H1 (cell line): ENCODE measurements at regions not wholly inside any gene's neighbourhood (a gene's known extent, or its start where the extent isn't known, plus 50 kb on each side); places are given as distances from the start of the nearest gene placed in this dataset.

Experiments used
- BRCA1 ChIP-seq: IDR thresholded peaks from 2 replicates; pipeline ENCODE4 v1.6.1; 2012; ENCODE audit warnings: low read depth, low read length, improper control_type of control experiment
- CBX8 ChIP-seq: fragments of 300-800, 300-1000 bp; sonication (generic); IDR thresholded peaks from 2 replicates; pipeline ENCODE4 v1.7.1; 2016; ENCODE audit warnings: low read depth, low read length, borderline replicate concordance
- GABPA ChIP-seq: IDR thresholded peaks from 2 replicates; pipeline ENCODE4 v1.6.1; 2011; ENCODE audit warnings: mild to moderate bottlenecking, low read length, moderate library complexity, borderline replicate concordance; ENCODE audit not compliant: insufficient read depth
- JUND ChIP-seq: IDR thresholded peaks from 2 replicates; pipeline ENCODE4 v1.6.1; 2011; ENCODE audit warnings: mild to moderate bottlenecking, improper control_type of control experiment, low read length
- KDM5A ChIP-seq: fragments of 200-600 bp; IDR thresholded peaks from 2 replicates; pipeline ENCODE4 v1.7.1; 2012; ENCODE audit warnings: mild to moderate bottlenecking, low read length, inconsistent platforms, mixed read lengths
- NRF1 ChIP-seq: IDR thresholded peaks from 2 replicates; pipeline ENCODE4 v1.6.1; 2011; ENCODE audit warnings: mild to moderate bottlenecking, low read depth, low read length, improper control_type of control experiment
- PHF8 ChIP-seq: fragments of 200-600 bp; sonication (generic); conservative IDR thresholded peaks from 2 replicates; pipeline ENCODE4 v1.7.1; 2012; ENCODE audit warnings: low read depth, mild to moderate bottlenecking, inconsistent platforms, low read length, moderate library complexity
- POLR2A ChIP-seq, 2 experiments: IDR thresholded peaks; 1 replicate in 1 of 2; 2 replicates in 1 of 2; pipeline ENCODE4 v1.6.1; 2011; ENCODE audit warnings: low read depth in 2 of 2, low read length in 2 of 2, mild to moderate bottlenecking in 2 of 2; ENCODE audit errors: control extremely low read depth in 1 of 2
- POLR2AphosphoS5 ChIP-seq: IDR thresholded peaks from 2 replicates; pipeline ENCODE4 v1.6.1; 2011; ENCODE audit warnings: low read depth, low read length
- RBBP5 ChIP-seq: IDR thresholded peaks from 2 replicates; pipeline ENCODE4 v1.7.1; 2012; ENCODE audit warnings: low read depth, mild to moderate bottlenecking, inconsistent platforms, low read length, moderate library complexity, borderline replicate concordance
- RFX5 ChIP-seq: IDR thresholded peaks from 2 replicates; pipeline ENCODE4 v1.6.1; 2011; ENCODE audit warnings: low read depth, low read length, improper control_type of control experiment, borderline replicate concordance
- SRF ChIP-seq: IDR thresholded peaks from 2 replicates; pipeline ENCODE4 v1.6.1; 2011; ENCODE audit warnings: mild to moderate bottlenecking, low read depth, low read length, moderate library complexity
- TEAD4 ChIP-seq: IDR thresholded peaks from 2 replicates; pipeline ENCODE4 v1.6.1; 2012; ENCODE audit warnings: low read depth, low read length, inconsistent platforms, mixed read lengths
- TF ChIP-seq, protein P1 (sequence below), 3 experiments: IDR thresholded peaks; 1 replicate in 2 of 3; 2 replicates in 1 of 3; pipeline versions ENCODE4 v1.5.1 to v1.6.1; 2011; ENCODE audit warnings: low read length in 3 of 3, mild to moderate bottlenecking in 3 of 3, inconsistent platforms in 2 of 3, low read depth in 1 of 3, moderate library complexity in 1 of 3; ENCODE audit not compliant: insufficient read depth in 1 of 3; ENCODE audit errors: control extremely low read depth in 1 of 3

DNA sequence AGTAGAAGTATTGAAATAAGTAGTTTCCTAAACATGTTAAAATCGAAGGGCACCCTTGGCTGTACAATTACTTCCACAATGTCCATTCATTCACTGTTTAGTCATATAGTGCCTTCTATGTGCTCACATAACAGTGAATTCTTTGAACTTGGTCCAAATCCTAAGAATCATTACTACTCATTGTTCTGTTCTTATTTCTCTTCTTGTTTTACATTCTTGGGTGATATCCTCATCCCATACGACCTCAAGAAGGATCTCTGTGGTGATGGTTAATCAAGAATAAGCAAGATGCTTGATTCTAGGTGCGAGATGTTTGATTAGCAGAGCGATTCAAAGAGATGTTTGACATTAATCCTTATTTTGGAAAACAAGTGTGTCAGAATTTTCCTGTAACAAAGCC lies 667.4 kb upstream of the ZP4 start:
- TF ChIP-seq PHF8 = no peak
- TF ChIP-seq RBBP5 = no peak
- no peak for TF ChIP-seq POLR2A (IDR thresholded peaks at IDR 0.05; ENCODE audit: control extremely low read depth in 1 of 2, low read depth in 2 of 2, low read length in 2 of 2)
- TF ChIP-seq CBX8 = no peak
- no peak for TF ChIP-seq BRCA1
- no peak for TF ChIP-seq POLR2AphosphoS5
- TF ChIP-seq, protein P1, sequence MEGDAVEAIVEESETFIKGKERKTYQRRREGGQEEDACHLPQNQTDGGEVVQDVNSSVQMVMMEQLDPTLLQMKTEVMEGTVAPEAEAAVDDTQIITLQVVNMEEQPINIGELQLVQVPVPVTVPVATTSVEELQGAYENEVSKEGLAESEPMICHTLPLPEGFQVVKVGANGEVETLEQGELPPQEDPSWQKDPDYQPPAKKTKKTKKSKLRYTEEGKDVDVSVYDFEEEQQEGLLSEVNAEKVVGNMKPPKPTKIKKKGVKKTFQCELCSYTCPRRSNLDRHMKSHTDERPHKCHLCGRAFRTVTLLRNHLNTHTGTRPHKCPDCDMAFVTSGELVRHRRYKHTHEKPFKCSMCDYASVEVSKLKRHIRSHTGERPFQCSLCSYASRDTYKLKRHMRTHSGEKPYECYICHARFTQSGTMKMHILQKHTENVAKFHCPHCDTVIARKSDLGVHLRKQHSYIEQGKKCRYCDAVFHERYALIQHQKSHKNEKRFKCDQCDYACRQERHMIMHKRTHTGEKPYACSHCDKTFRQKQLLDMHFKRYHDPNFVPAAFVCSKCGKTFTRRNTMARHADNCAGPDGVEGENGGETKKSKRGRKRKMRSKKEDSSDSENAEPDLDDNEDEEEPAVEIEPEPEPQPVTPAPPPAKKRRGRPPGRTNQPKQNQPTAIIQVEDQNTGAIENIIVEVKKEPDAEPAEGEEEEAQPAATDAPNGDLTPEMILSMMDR (IDR thresholded peaks at IDR 0.05; ENCODE audit: control extremely low read depth in 1 of 3, insufficient read depth in 1 of 3, low read depth in 1 of 3, low read length in 3 of 3) = no peak
- TF ChIP-seq JUND = no peak
- no peak for TF ChIP-seq KDM5A
- no peak for TF ChIP-seq RFX5
- no peak for TF ChIP-seq SRF
- no peak for TF ChIP-seq GABPA
- TF ChIP-seq TEAD4 = no peak
- no peak for TF ChIP-seq NRF1
